Fibroblast of villous mesenchyme (primary cell): ENCODE measurements at regions not wholly inside any gene's neighbourhood (a gene's known extent, or its start where the extent isn't known, plus 50 kb on each side); places are given as distances from the start of the nearest gene placed in this dataset.

Experiments
- DNase-seq: peaks from one replicate; pipeline ENCODE4 v3.0.0-alpha.2; 2010; ENCODE audit warnings: low read depth
- H3K4me3 ChIP-seq: 2 replicates; pipeline ENCODE4 v1.5.1; 2011; ENCODE audit warnings: low read depth, mild to moderate bottlenecking, low read length
- CTCF ChIP-seq: IDR thresholded peaks from 2 replicates; pipeline ENCODE4 v1.5.1; 2012; ENCODE audit warnings: low read depth, mild to moderate bottlenecking, low read length; ENCODE audit not compliant: insufficient read depth

- no peak for TF ChIP-seq CTCF
- no peak overlapping the region for H3K4me3 ChIP-seq
- DNase-seq: no peak
These were observed 567.2 kb downstream of the PTPRU start for GRCh38 chr1:29803486-29803885.

GRCh38 chr1:29802181-29803068, 566.1 kb downstream of the PTPRU start:
- no peak for DNase-seq
- no peak overlapping the region for H3K4me3 ChIP-seq
- no peak for TF ChIP-seq CTCF

- TF ChIP-seq CTCF: no peak
- DNase-seq: no peak
- no peak overlapping the region for H3K4me3 ChIP-seq
These were observed 565.2 kb downstream of the PTPRU start for GRCh38 chr1:29801561-29801973.

GRCh38 chr1:29801003-29801402, 564.7 kb downstream of the PTPRU start:
- DNase-seq: no peak
- no peak for TF ChIP-seq CTCF
- no peak overlapping the region for H3K4me3 ChIP-seq

- H3K4me3 ChIP-seq: no peak overlapping the region
- TF ChIP-seq CTCF: no peak
- no peak for DNase-seq
These were observed 564.2 kb downstream of the PTPRU start for GRCh38 chr1:29800522-29800956.

GRCh38 chr1:29800120-29800519, 563.8 kb downstream of the PTPRU start:
- no peak for DNase-seq
- no peak overlapping the region for H3K4me3 ChIP-seq
- TF ChIP-seq CTCF: no peak
